ENCODE measurements at regions not wholly inside any gene's neighbourhood (a gene's known extent, or its start where the extent isn't known, plus 50 kb on each side); places are given as distances from the start of the nearest gene placed in this dataset.

DNA sequence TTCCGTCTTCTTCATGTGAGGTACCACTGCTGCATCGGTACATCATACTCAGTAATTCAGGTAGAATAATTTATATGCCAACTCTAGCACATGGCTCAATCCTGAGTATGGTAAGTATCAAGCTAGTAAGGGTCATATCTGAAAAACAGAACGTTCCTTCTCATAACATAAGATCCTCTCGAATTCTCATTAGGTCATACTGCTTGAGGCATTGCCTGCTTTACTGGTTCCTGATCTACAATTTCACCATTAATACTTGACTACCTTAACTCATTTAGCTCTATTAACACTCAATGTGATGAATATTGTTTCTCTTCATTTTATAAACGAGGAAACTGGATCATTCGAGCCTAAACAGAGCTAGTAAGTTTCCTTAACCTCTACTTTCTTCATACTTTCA, 871.6 kb downstream of the BRINP3 start:
- TF ChIP-seq POLR2A (IDR thresholded peaks at IDR 0.05): no peak
- TF ChIP-seq, protein P1, sequence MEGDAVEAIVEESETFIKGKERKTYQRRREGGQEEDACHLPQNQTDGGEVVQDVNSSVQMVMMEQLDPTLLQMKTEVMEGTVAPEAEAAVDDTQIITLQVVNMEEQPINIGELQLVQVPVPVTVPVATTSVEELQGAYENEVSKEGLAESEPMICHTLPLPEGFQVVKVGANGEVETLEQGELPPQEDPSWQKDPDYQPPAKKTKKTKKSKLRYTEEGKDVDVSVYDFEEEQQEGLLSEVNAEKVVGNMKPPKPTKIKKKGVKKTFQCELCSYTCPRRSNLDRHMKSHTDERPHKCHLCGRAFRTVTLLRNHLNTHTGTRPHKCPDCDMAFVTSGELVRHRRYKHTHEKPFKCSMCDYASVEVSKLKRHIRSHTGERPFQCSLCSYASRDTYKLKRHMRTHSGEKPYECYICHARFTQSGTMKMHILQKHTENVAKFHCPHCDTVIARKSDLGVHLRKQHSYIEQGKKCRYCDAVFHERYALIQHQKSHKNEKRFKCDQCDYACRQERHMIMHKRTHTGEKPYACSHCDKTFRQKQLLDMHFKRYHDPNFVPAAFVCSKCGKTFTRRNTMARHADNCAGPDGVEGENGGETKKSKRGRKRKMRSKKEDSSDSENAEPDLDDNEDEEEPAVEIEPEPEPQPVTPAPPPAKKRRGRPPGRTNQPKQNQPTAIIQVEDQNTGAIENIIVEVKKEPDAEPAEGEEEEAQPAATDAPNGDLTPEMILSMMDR (IDR thresholded peaks at IDR 0.05): no peak

Measured in body of pancreas (tissue), 4 donors.